Lung (tissue), 11 donors: ENCODE measurements at regions not wholly inside any gene's neighbourhood (a gene's known extent, or its start where the extent isn't known, plus 50 kb on each side); places are given as distances from the start of the nearest gene placed in this dataset.
A peak's percentile ranks its signal among the peaks of the same experiment; 100 is the strongest.

Experiments used
- ATAC-seq: fragments of 200-7000 bp; cut with Tn5 transposase; one replicate; pipeline ENCODE4 v1.9.1; 2020; ENCODE audit warnings: moderate number of reproducible peaks; ENCODE audit not compliant: insufficient read depth, low FRiP score
- DNase-seq, 3 donors: peaks; one replicate each; pipeline ENCODE4 v3.0.0-alpha.2; 2013 to 2017
- H3K27ac ChIP-seq, 2 donors: one replicate each; pipeline ENCODE4 v1.5.1; 2013; ENCODE audit warnings: mild to moderate bottlenecking in 2 of 2, moderate library complexity in 2 of 2, control low read depth in 1 of 2, inconsistent platforms in 1 of 2, low read depth in 1 of 2, low read length in 1 of 2
- H3K27me3 ChIP-seq, 3 donors: one replicate each; pipeline ENCODE4 v1.5.1; 2013; ENCODE audit warnings: low read length in 2 of 3; ENCODE audit not compliant: control insufficient read depth in 3 of 3, insufficient read depth in 3 of 3
- H3K36me3 ChIP-seq, 4 donors: one replicate each; pipeline ENCODE4 v1.5.1; 2013; ENCODE audit warnings: low read length in 4 of 4, mild to moderate bottlenecking in 1 of 4, moderate library complexity in 1 of 4; ENCODE audit not compliant: control insufficient read depth in 4 of 4, insufficient read depth in 4 of 4
- H3K4me1 ChIP-seq, 5 donors: one replicate each; pipeline ENCODE4 v1.5.1; 2013; ENCODE audit warnings: low read length in 5 of 5, mild to moderate bottlenecking in 2 of 5, moderate library complexity in 1 of 5; ENCODE audit not compliant: control insufficient read depth in 5 of 5, insufficient read depth in 5 of 5
- H3K4me3 ChIP-seq: one replicate; pipeline ENCODE4 v1.5.1; 2013; ENCODE audit warnings: mild to moderate bottlenecking, control low read depth, moderate library complexity
- H3K9ac ChIP-seq, 2 donors: one replicate each; pipeline ENCODE4 v1.5.1; 2013; ENCODE audit warnings: low read length in 2 of 2, control low read depth in 1 of 2; ENCODE audit not compliant: insufficient read depth in 1 of 2
- H3K9me3 ChIP-seq, 4 donors: one replicate each; pipeline ENCODE4 v1.5.1; 2013; ENCODE audit warnings: low read length in 3 of 4, mild to moderate bottlenecking in 1 of 4, moderate library complexity in 1 of 4; ENCODE audit not compliant: control insufficient read depth in 4 of 4, insufficient read depth in 3 of 4
- CTCF ChIP-seq: IDR thresholded peaks from 2 replicates; pipeline ENCODE4 v1.5.1; 2012; ENCODE audit warnings: mild to moderate bottlenecking; ENCODE audit errors: control extremely low read depth, extremely low read depth
- WGBS, 2 donors: extraction: QIAGEN DNeasy Blood & Tissue Kit; methylation state at CpG; one replicate each; pipeline ENCODE4 v1.1.7; 2013; 5-methylcytosine and 5-hydroxymethylcytosine counted together
- donor health status: control.
- donor health status: control.
- donor health status: Bipolar disorder and iron deficiency.
- donor health status: healthy.
- donor health status: DM: yes; HTN: yes; CAD: no.

GRCh38 chr9:27712806-27713205 is 139.5 kb upstream of the C9orf72 start:
- DNase-seq: peak in 1 of 3 donors; percentile 51
- no peaks in the 10 kb centered on the region for H3K9me3 ChIP-seq
- H3K27ac ChIP-seq: no peak overlapping the region
- H3K4me3 ChIP-seq: no peak overlapping the region
- H3K27me3 ChIP-seq: no peaks in the 10 kb centered on the region
- ATAC-seq: no peak
- peaks cover 0 to 5% (median 0%) of the 10 kb centered on the region in 5 donors for H3K4me1 ChIP-seq
- no peaks in the 10 kb centered on the region for H3K36me3 ChIP-seq
- 69 to 79% methylated on average over 7 of the region's 7 CpGs for WGBS, 2 donors
- H3K9ac ChIP-seq: no peak overlapping the region
- no peak for TF ChIP-seq CTCF

- no peaks in the 10 kb centered on the region for H3K27me3 ChIP-seq
- H3K36me3 ChIP-seq: no peaks in the 10 kb centered on the region
- ATAC-seq (no peak), DNase-seq (no peak)
- no peak overlapping the region for H3K27ac ChIP-seq
- no peak overlapping the region for H3K4me3 ChIP-seq
- H3K9me3 ChIP-seq: no peaks in the 10 kb centered on the region
- WGBS, 2 donors: 80 to 83% methylated on average over 1 of the region's 1 CpG
- H3K9ac ChIP-seq: no peak overlapping the region
- no peak for TF ChIP-seq CTCF
- peaks cover 0 to 5% (median 0%) of the 10 kb centered on the region in 5 donors for H3K4me1 ChIP-seq
These were observed 141.1 kb upstream of the C9orf72 start for GRCh38 chr9:27714388-27714787.

- no peaks in the 10 kb centered on the region for H3K36me3 ChIP-seq
- H3K4me3 ChIP-seq: no peak overlapping the region
- no peak for ATAC-seq
- TF ChIP-seq CTCF: no peak
- no peak for DNase-seq
- no peak overlapping the region for H3K27ac ChIP-seq
- no peaks in the 10 kb centered on the region for H3K27me3 ChIP-seq
- no peak overlapping the region for H3K9ac ChIP-seq
- no peaks in the 10 kb centered on the region for H3K9me3 ChIP-seq
- 75 to 76% methylated on average over 2 of the region's 2 CpGs for WGBS, 2 donors
- peaks cover 0 to 5% (median 0%) of the 10 kb centered on the region in 5 donors for H3K4me1 ChIP-seq
These were observed 142.4 kb upstream of the C9orf72 start for GRCh38 chr9:27715651-27716050.

- Histone ChIP-seq H3K9me3 (no peaks in the 10 kb centered on the region), H3K27me3 (no peaks in the 10 kb centered on the region), H3K9ac (no peak overlapping the region), H3K36me3 (no peaks in the 10 kb centered on the region), H3K27ac (no peak overlapping the region), H3K4me1 (peaks cover 0 to 14% (median 0%) of the 10 kb centered on the region in 5 donors), H3K4me3 (no peak overlapping the region)
- 70 to 82% methylated on average over 2 of the region's 2 CpGs for WGBS, 2 donors
- ATAC-seq (no peak), DNase-seq (no peak)
- TF ChIP-seq CTCF: no peak
These were observed 144.7 kb upstream of the C9orf72 start for GRCh38 chr9:27717991-27718390.
